ENCODE measurements at regions not wholly inside any gene's neighbourhood (a gene's known extent, or its start where the extent isn't known, plus 50 kb on each side); places are given as distances from the start of the nearest gene placed in this dataset.

DNA sequence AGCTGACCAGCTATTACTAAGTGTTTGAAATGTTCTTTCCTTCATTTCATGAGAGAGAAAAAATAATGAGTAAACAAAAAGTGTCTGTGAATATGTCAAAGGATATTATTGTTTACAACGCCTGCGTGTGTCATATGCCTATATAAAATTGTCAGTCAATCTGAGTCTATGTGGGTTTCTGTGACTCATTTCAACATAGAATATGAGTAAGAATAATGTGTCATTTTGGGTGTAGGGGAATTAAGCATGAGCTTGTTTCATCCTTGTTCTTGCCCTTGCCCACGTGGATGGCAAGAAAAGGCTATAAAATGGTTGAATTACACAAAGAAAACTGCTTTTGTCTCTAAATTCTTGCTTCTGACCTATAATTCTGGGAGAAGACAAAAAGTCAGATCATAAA lies 466.0 kb downstream of the PTH2R start:
- H3K4me2 ChIP-seq, result no peak overlapping the region
- no peak overlapping the region for H2AFZ ChIP-seq (ENCODE audit: low read depth)
- H3K27ac ChIP-seq (ENCODE audit: low read depth in 2 of 2, low read length in 1 of 2), result no peak overlapping the region
- CTCF ChIA-PET, result no interaction called here
- no peaks in the 10 kb centered on the region for H3K9me2 ChIP-seq
- H3K36me3 ChIP-seq (replicated peaks in 1 of 2; ENCODE audit: control insufficient read depth in 1 of 2, insufficient read depth in 2 of 2, low read length in 1 of 2), result no peaks in the 10 kb centered on the region
- H3K27me3 ChIP-seq (ENCODE audit: insufficient read depth), result no peaks in the 10 kb centered on the region
- no peak for TF ChIP-seq JUND (IDR thresholded peaks at IDR 0.05)
- no peak for TF ChIP-seq TCF12 (IDR thresholded peaks at IDR 0.05)
- TF ChIP-seq EP300 (IDR thresholded peaks at IDR 0.05; ENCODE audit: borderline replicate concordance in 1 of 2, low read depth in 1 of 2, low read length in 1 of 2), result no peak
- TF ChIP-seq, protein P1, sequence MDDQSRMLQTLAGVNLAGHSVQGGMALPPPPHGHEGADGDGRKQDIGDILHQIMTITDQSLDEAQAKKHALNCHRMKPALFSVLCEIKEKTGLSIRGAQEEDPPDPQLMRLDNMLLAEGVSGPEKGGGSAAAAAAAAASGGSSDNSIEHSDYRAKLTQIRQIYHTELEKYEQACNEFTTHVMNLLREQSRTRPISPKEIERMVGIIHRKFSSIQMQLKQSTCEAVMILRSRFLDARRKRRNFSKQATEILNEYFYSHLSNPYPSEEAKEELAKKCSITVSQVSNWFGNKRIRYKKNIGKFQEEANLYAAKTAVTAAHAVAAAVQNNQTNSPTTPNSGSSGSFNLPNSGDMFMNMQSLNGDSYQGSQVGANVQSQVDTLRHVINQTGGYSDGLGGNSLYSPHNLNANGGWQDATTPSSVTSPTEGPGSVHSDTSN (IDR thresholded peaks at IDR 0.05), result no peak
- TF ChIP-seq NFIC (IDR thresholded peaks at IDR 0.05; ENCODE audit: borderline replicate concordance), result no peak
- no peaks in the 10 kb centered on the region for H3K79me2 ChIP-seq (ENCODE audit: insufficient read depth)
- no peaks in the 10 kb centered on the region for H3F3A ChIP-seq (replicated peaks; ENCODE audit: insufficient read depth)
- POLR2A ChIA-PET, result no interaction called here
- H3K4me1 ChIP-seq (ENCODE audit: control insufficient read depth in 1 of 2, insufficient read depth in 2 of 2, low read depth in 1 of 2, low read length in 1 of 2), result no peaks in the 10 kb centered on the region; a peak in 1 of 4 replicates
- no peak overlapping the region for H3K9ac ChIP-seq
- no peak overlapping the region for H3K4me3 ChIP-seq (ENCODE audit: low read depth in 2 of 2, low read length in 1 of 2)
- no peaks in the 10 kb centered on the region for H4K20me1 ChIP-seq (ENCODE audit: insufficient read depth)
- no peak for DNase-seq
- 52% methylated on average over 3 of the region's 3 CpGs for whole genome bisulfite sequencing (ENCODE audit: low lambda C conversion rate)
- no peaks in the 10 kb centered on the region; the same call in 1 of the 2 replicates for H3K9me3 ChIP-seq

DNA sequence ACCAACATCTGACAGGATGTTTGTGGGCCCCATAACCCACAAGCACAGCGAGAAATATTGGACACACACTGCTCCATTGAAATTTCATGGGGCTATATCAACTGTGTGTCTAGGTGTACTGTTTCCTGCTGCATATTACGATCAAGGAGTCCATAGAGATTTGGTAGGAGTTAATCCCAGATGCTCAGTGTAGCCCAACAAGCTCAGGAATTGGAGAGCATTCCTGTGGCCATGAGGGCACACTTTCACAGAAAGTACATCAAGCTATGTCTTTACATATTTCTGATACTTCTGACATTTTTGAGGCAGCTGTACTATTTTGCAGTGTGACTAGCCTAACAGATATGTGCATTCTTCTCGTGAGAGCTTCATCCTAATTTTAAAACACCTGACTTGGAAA lies 473.1 kb downstream of the PTH2R start:
- no peak overlapping the region for H3K27ac ChIP-seq (ENCODE audit: low read depth in 2 of 2, low read length in 1 of 2)
- ChIA-PET CTCF (no interaction called here), POLR2A (interaction anchor here (0.7 kb wide), 1 partner anchor 38 kb away, joined by 5 read pairs; no protein-coding TSS in a partner anchor)
- H3K79me2 ChIP-seq (ENCODE audit: insufficient read depth), result no peaks in the 10 kb centered on the region
- H3K36me3 ChIP-seq (replicated peaks in 1 of 2; ENCODE audit: control insufficient read depth in 1 of 2, insufficient read depth in 2 of 2, low read length in 1 of 2), result no peaks in the 10 kb centered on the region
- no peak overlapping the region for H3K4me3 ChIP-seq (ENCODE audit: low read depth in 2 of 2, low read length in 1 of 2)
- no peak for TF ChIP-seq TAF1 (IDR thresholded peaks at IDR 0.05; ENCODE audit: borderline replicate concordance, low read depth, low read length)
- TF ChIP-seq, protein P2, sequence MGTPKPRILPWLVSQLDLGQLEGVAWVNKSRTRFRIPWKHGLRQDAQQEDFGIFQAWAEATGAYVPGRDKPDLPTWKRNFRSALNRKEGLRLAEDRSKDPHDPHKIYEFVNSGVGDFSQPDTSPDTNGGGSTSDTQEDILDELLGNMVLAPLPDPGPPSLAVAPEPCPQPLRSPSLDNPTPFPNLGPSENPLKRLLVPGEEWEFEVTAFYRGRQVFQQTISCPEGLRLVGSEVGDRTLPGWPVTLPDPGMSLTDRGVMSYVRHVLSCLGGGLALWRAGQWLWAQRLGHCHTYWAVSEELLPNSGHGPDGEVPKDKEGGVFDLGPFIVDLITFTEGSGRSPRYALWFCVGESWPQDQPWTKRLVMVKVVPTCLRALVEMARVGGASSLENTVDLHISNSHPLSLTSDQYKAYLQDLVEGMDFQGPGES (IDR thresholded peaks at IDR 0.05; ENCODE audit: low read depth, low read length), result no peak
- TF ChIP-seq TCF12 (IDR thresholded peaks at IDR 0.05), result no peak
- TF ChIP-seq, protein P3, sequence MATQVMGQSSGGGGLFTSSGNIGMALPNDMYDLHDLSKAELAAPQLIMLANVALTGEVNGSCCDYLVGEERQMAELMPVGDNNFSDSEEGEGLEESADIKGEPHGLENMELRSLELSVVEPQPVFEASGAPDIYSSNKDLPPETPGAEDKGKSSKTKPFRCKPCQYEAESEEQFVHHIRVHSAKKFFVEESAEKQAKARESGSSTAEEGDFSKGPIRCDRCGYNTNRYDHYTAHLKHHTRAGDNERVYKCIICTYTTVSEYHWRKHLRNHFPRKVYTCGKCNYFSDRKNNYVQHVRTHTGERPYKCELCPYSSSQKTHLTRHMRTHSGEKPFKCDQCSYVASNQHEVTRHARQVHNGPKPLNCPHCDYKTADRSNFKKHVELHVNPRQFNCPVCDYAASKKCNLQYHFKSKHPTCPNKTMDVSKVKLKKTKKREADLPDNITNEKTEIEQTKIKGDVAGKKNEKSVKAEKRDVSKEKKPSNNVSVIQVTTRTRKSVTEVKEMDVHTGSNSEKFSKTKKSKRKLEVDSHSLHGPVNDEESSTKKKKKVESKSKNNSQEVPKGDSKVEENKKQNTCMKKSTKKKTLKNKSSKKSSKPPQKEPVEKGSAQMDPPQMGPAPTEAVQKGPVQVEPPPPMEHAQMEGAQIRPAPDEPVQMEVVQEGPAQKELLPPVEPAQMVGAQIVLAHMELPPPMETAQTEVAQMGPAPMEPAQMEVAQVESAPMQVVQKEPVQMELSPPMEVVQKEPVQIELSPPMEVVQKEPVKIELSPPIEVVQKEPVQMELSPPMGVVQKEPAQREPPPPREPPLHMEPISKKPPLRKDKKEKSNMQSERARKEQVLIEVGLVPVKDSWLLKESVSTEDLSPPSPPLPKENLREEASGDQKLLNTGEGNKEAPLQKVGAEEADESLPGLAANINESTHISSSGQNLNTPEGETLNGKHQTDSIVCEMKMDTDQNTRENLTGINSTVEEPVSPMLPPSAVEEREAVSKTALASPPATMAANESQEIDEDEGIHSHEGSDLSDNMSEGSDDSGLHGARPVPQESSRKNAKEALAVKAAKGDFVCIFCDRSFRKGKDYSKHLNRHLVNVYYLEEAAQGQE (IDR thresholded peaks at IDR 0.05; ENCODE audit: low read depth, low read length), result no peak
- TF ChIP-seq SMC3 (IDR thresholded peaks at IDR 0.05; ENCODE audit: low read depth, low read length), result no peak
- TF ChIP-seq MXI1 (IDR thresholded peaks at IDR 0.05; ENCODE audit: low read depth, low read length), result no peak
- TF ChIP-seq, protein P4, sequence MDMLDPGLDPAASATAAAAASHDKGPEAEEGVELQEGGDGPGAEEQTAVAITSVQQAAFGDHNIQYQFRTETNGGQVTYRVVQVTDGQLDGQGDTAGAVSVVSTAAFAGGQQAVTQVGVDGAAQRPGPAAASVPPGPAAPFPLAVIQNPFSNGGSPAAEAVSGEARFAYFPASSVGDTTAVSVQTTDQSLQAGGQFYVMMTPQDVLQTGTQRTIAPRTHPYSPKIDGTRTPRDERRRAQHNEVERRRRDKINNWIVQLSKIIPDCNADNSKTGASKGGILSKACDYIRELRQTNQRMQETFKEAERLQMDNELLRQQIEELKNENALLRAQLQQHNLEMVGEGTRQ (IDR thresholded peaks at IDR 0.05; ENCODE audit: borderline replicate concordance, low read depth, low read length), result no peak
- no peak for TF ChIP-seq POLR2AphosphoS5 (IDR thresholded peaks at IDR 0.05; ENCODE audit: low read depth, low read length)
- TF ChIP-seq FOXJ3 (CRISPR knock-in tag; IDR thresholded peaks at IDR 0.05), result no peak
- no peak for TF ChIP-seq RFX5 (IDR thresholded peaks at IDR 0.05; ENCODE audit: low read length)
- no peak for TF ChIP-seq TEAD4 (IDR thresholded peaks at IDR 0.05; ENCODE audit: borderline replicate concordance, insufficient read depth)
- TF ChIP-seq FOSL2 (IDR thresholded peaks at IDR 0.05; ENCODE audit: borderline replicate concordance, low read depth), result no peak
- TF ChIP-seq, protein P5, sequence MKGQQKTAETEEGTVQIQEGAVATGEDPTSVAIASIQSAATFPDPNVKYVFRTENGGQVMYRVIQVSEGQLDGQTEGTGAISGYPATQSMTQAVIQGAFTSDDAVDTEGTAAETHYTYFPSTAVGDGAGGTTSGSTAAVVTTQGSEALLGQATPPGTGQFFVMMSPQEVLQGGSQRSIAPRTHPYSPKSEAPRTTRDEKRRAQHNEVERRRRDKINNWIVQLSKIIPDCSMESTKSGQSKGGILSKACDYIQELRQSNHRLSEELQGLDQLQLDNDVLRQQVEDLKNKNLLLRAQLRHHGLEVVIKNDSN (IDR thresholded peaks at IDR 0.05; ENCODE audit: borderline replicate concordance, low read depth), result no peak
- TF ChIP-seq EZH2phosphoT487 (IDR thresholded peaks at IDR 0.05; ENCODE audit: borderline replicate concordance, low read depth), result no peak
- no peak for TF ChIP-seq RCOR1 (IDR thresholded peaks at IDR 0.05; ENCODE audit: low read length)
- TF ChIP-seq GATA2 (CRISPR knock-in tag; IDR thresholded peaks at IDR 0.05), result no peak
- TF ChIP-seq, protein P1 (IDR thresholded peaks at IDR 0.05), result no peak
- H3F3A ChIP-seq (replicated peaks; ENCODE audit: insufficient read depth), result no peaks in the 10 kb centered on the region
- no peak overlapping the region for H2AFZ ChIP-seq (ENCODE audit: low read depth)
- no peaks in the 10 kb centered on the region for H3K4me1 ChIP-seq (ENCODE audit: control insufficient read depth in 1 of 2, insufficient read depth in 2 of 2, low read depth in 1 of 2, low read length in 1 of 2)
- no peak overlapping the region for H3K4me2 ChIP-seq
- 10% methylated on average over 3 of the region's 3 CpGs for WGBS (ENCODE audit: low lambda C conversion rate)
- H3K9me3 ChIP-seq, result no peaks in the 10 kb centered on the region; the same call in 1 of the 2 replicates
- H3K9ac ChIP-seq, result no peak overlapping the region
- DNase-seq, result no peak
- no peaks in the 10 kb centered on the region for H3K27me3 ChIP-seq (ENCODE audit: insufficient read depth)
- H3K9me2 ChIP-seq, result no peaks in the 10 kb centered on the region
- H4K20me1 ChIP-seq (ENCODE audit: insufficient read depth), result no peaks in the 10 kb centered on the region

Measured in SK-N-SH (cell line).